OCI-LY7 (cell line): ENCODE measurements at regions not wholly inside any gene's neighbourhood (a gene's known extent, or its start where the extent isn't known, plus 50 kb on each side); places are given as distances from the start of the nearest gene placed in this dataset.

Source experiments
- CTCF ChIP-seq: fragments of 200-600 bp; sonication (generic); conservative IDR thresholded peaks from 2 replicates; pipeline ENCODE4 v1.5.1; 2014; ENCODE audit warnings: mild to moderate bottlenecking, antibody characterized with exemption, low read length, moderate library complexity, mixed read lengths
- EZH2phosphoT487 ChIP-seq: fragments of 200-600 bp; sonication (generic); IDR thresholded peaks from 2 replicates; pipeline ENCODE4 v1.6.1; 2018; ENCODE audit warnings: low read depth, borderline replicate concordance, mild to moderate bottlenecking, mixed run types, antibody characterized with exemption, low read length, moderate library complexity, mixed read lengths

- TF ChIP-seq CTCF: no peak
- TF ChIP-seq EZH2phosphoT487: no peak
Measured at GRCh38 chr6:137724495-137725211, 142.4 kb upstream of the TNFAIP3 start.
